K562 (cell line): ENCODE measurements at regions not wholly inside any gene's neighbourhood (a gene's known extent, or its start where the extent isn't known, plus 50 kb on each side); places are given as distances from the start of the nearest gene placed in this dataset.

Experiments
- GTF2A2 ChIP-seq: IDR thresholded peaks from 2 replicates; pipeline ENCODE4 v1.6.1; 2016; ENCODE audit warnings: mild to moderate bottlenecking, missing genetic modification characterization, missing compliant biosample characterization
- NR2F6 ChIP-seq: fragments of 450-650 bp; formaldehyde crosslinking; IDR thresholded peaks from 2 replicates; pipeline ENCODE4 v1.4.0; 2020; ENCODE audit warnings: mild to moderate bottlenecking
- SMAD4 ChIP-seq: fragments of 250-450 bp; sonication (Bioruptor Pico); conservative IDR thresholded peaks from 2 replicates; pipeline ENCODE4 v1.8.0; 2021; ENCODE audit warnings: inconsistent platforms, mild to moderate bottlenecking, moderate library complexity
- TOE1 ChIP-seq, 2 experiments: fragments of 450-650 bp in 1 of 2; sonication (generic) in 1 of 2; formaldehyde crosslinking in 1 of 2; IDR thresholded peaks; 2 replicates each; pipeline versions ENCODE4 v1.7.1 to v1.8.0; 2016 to 2022; ENCODE audit warnings: borderline replicate concordance in 2 of 2, mild to moderate bottlenecking in 2 of 2, antibody characterized with exemption in 1 of 2, inconsistent platforms in 1 of 2, low read depth in 1 of 2, missing genetic modification reagents in 1 of 2, moderate library complexity in 1 of 2
- ZNF124 ChIP-seq: sonication (generic); formaldehyde crosslinking; IDR thresholded peaks from 2 replicates; pipeline ENCODE4 v1.8.1; 2022; ENCODE audit warnings: missing genetic modification reagents
- TF ChIP-seq, protein P1 (sequence below): sonication (generic); formaldehyde crosslinking; IDR thresholded peaks from 2 replicates; pipeline ENCODE4 v1.8.1; 2023; ENCODE audit warnings: missing genetic modification reagents, mild to moderate bottlenecking, borderline replicate concordance
- TF ChIP-seq, protein P2 (sequence below), 3 experiments: fragments of 200-800 bp in 1 of 3; fragments of 250-450 bp in 1 of 3; fragments of 450-650 bp in 1 of 3; sonication (Bioruptor Pico) in 1 of 3; sonication (Bioruptor generic) in 1 of 3; formaldehyde crosslinking in 1 of 3; IDR thresholded peaks; 2 replicates each; pipeline versions ENCODE4 v1.6.1 to v1.8.0; 2016 to 2022; ENCODE audit warnings: mild to moderate bottlenecking in 2 of 3, missing genetic modification characterization in 2 of 3, missing compliant biosample characterization in 1 of 3, moderate library complexity in 1 of 3

DNA sequence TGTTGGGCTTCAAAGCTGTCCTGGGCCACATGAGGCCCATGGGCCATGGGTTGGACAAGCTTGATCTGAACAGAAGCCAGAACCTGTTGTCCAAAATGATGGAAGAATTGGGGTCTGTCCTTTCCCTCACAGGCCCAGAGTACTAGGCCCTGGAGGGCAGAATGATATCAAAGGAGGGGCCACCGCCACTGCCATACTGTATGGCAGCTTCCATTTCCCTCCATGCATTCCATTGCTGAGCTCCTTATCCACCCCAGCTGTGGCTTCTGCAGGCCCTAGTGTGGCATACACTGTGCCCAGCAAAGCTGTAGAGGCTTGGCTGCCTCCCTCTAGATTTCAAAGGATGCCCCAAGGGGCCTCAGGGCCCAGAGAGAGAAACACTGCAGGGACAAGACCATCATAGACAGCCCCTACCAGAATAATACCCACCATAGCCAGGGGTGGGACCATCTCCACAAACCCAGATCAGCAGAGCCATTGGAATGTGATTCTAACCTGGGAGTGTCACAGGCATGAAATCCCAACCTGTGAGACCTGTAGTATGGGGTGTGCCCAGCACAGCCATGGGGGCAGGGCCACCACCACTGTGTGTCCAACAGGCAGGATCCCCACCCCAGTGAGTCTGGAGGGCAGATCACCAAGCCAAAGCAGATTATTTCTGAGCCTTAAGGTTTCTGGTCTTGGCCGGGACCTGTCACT lies 61.4 kb upstream of the BEGAIN start (continued):
- TF ChIP-seq SMAD4 (CRISPR knock-in tag) (no peak), NR2F6 (CRISPR knock-in tag) (no peak), ZNF124 (no peak), GTF2A2 (tag) (no peak), TOE1 (IDR thresholded peaks at IDR 0.05; ENCODE audit: borderline replicate concordance) (no peak), TOE1 (CRISPR knock-in tag; IDR thresholded peaks at IDR 0.05; ENCODE audit: borderline replicate concordance, low read depth) (no peak)
- TF ChIP-seq, protein P1, sequence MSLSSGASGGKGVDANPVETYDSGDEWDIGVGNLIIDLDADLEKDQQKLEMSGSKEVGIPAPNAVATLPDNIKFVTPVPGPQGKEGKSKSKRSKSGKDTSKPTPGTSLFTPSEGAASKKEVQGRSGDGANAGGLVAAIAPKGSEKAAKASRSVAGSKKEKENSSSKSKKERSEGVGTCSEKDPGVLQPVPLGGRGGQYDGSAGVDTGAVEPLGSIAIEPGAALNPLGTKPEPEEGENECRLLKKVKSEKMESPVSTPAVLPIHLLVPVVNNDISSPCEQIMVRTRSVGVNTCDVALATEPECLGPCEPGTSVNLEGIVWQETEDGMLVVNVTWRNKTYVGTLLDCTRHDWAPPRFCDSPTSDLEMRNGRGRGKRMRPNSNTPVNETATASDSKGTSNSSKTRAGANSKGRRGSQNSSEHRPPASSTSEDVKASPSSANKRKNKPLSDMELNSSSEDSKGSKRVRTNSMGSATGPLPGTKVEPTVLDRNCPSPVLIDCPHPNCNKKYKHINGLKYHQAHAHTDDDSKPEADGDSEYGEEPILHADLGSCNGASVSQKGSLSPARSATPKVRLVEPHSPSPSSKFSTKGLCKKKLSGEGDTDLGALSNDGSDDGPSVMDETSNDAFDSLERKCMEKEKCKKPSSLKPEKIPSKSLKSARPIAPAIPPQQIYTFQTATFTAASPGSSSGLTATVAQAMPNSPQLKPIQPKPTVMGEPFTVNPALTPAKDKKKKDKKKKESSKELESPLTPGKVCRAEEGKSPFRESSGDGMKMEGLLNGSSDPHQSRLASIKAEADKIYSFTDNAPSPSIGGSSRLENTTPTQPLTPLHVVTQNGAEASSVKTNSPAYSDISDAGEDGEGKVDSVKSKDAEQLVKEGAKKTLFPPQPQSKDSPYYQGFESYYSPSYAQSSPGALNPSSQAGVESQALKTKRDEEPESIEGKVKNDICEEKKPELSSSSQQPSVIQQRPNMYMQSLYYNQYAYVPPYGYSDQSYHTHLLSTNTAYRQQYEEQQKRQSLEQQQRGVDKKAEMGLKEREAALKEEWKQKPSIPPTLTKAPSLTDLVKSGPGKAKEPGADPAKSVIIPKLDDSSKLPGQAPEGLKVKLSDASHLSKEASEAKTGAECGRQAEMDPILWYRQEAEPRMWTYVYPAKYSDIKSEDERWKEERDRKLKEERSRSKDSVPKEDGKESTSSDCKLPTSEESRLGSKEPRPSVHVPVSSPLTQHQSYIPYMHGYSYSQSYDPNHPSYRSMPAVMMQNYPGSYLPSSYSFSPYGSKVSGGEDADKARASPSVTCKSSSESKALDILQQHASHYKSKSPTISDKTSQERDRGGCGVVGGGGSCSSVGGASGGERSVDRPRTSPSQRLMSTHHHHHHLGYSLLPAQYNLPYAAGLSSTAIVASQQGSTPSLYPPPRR (CRISPR knock-in tag), result no peak
- TF ChIP-seq, protein P2, sequence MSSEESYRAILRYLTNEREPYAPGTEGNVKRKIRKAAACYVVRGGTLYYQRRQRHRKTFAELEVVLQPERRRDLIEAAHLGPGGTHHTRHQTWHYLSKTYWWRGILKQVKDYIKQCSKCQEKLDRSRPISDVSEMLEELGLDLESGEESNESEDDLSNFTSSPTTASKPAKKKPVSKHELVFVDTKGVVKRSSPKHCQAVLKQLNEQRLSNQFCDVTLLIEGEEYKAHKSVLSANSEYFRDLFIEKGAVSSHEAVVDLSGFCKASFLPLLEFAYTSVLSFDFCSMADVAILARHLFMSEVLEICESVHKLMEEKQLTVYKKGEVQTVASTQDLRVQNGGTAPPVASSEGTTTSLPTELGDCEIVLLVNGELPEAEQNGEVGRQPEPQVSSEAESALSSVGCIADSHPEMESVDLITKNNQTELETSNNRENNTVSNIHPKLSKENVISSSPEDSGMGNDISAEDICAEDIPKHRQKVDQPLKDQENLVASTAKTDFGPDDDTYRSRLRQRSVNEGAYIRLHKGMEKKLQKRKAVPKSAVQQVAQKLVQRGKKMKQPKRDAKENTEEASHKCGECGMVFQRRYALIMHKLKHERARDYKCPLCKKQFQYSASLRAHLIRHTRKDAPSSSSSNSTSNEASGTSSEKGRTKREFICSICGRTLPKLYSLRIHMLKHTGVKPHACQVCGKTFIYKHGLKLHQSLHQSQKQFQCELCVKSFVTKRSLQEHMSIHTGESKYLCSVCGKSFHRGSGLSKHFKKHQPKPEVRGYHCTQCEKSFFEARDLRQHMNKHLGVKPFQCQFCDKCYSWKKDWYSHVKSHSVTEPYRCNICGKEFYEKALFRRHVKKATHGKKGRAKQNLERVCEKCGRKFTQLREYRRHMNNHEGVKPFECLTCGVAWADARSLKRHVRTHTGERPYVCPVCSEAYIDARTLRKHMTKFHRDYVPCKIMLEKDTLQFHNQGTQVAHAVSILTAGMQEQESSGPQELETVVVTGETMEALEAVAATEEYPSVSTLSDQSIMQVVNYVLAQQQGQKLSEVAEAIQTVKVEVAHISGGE (CRISPR knock-in tag; IDR thresholded peaks at IDR 0.05), result no peak
- TF ChIP-seq, all 486 proteins: peak for 0
